CD8-positive, alpha-beta memory T cell (primary cell): ENCODE measurements at regions not wholly inside any gene's neighbourhood (a gene's known extent, or its start where the extent isn't known, plus 50 kb on each side); places are given as distances from the start of the nearest gene placed in this dataset.
A peak's percentile ranks its signal among the peaks of the same experiment; 100 is the strongest.

Experiments
- CTCF ChIA-PET: fragments of 350-600 bp; sonication (Branson Sonifier 250); formaldehyde crosslinking; loops from one replicate; lab custom pipeline; 2021; ENCODE audit warnings: antibody characterized with exemption; lab: Charles Lee
- POLR2A ChIA-PET: fragments of 350-600 bp; sonication (Branson Sonifier 250); formaldehyde crosslinking; loops from one replicate; lab custom pipeline; 2021; ENCODE audit warnings: antibody characterized with exemption; lab: Charles Lee
- DNase-seq, 5 donors: peaks; one replicate each; pipeline versions ENCODE4 v3.0.0 to v3.0.0-alpha.2; 2020 to 2022; ENCODE audit warnings: mixed read lengths in 1 of 5
- H3K27ac ChIP-seq: one replicate; pipeline ENCODE4 v1.7.0; 2013; ENCODE audit warnings: low read depth, mild to moderate bottlenecking, low read length, moderate library complexity
- H3K27me3 ChIP-seq: 2 replicates; pipeline ENCODE4 v1.7.0; 2013; ENCODE audit warnings: low read length, mild to moderate bottlenecking; ENCODE audit not compliant: insufficient read depth, poor library complexity, severe bottlenecking
- H3K36me3 ChIP-seq: 2 replicates; pipeline ENCODE4 v1.7.0; 2013; ENCODE audit warnings: mild to moderate bottlenecking, low read length, moderate library complexity; ENCODE audit not compliant: insufficient read depth
- H3K4me1 ChIP-seq: 2 replicates; pipeline ENCODE4 v1.7.0; 2013; ENCODE audit warnings: mild to moderate bottlenecking, low read length, moderate library complexity; ENCODE audit not compliant: insufficient read depth
- H3K4me3 ChIP-seq: 2 replicates; pipeline ENCODE4 v1.7.0; 2013; ENCODE audit warnings: mild to moderate bottlenecking, low read length
- H3K9me3 ChIP-seq: 2 replicates; pipeline ENCODE4 v1.7.0; 2013; ENCODE audit warnings: mild to moderate bottlenecking, low read length
- H3K27ac Mint-ChIP-seq, 8 donors: one replicate each; pipeline ENCODE4 v1.8.0; 2020 to 2021; ENCODE audit warnings: mixed read lengths in 8 of 8, mild to moderate bottlenecking in 6 of 8, inconsistent platforms in 3 of 8, moderate library complexity in 3 of 8
- H3K27me3 Mint-ChIP-seq, 2 donors: one replicate each; pipeline ENCODE4 v1.8.0; 2020 to 2021; ENCODE audit warnings: mixed read lengths in 2 of 2, mild to moderate bottlenecking in 1 of 2, moderate library complexity in 1 of 2
- H3K36me3 Mint-ChIP-seq, 3 donors: one replicate each; pipeline ENCODE4 v1.8.0; 2020 to 2021; ENCODE audit warnings: mixed read lengths in 3 of 3, inconsistent platforms in 1 of 3, mild to moderate bottlenecking in 1 of 3
- H3K4me1 Mint-ChIP-seq, 3 donors: one replicate each; pipeline ENCODE4 v1.8.0; 2020 to 2021; ENCODE audit warnings: mixed read lengths in 3 of 3, inconsistent platforms in 1 of 3, mild to moderate bottlenecking in 1 of 3
- H3K4me3 Mint-ChIP-seq, 7 donors: one replicate each; pipeline ENCODE4 v1.8.0; 2020 to 2021; ENCODE audit warnings: mixed read lengths in 7 of 7, mild to moderate bottlenecking in 6 of 7, moderate library complexity in 4 of 7, inconsistent platforms in 2 of 7
- H3K9me3 Mint-ChIP-seq, 5 donors: one replicate each; pipeline ENCODE4 v1.8.0; 2020 to 2022; ENCODE audit warnings: mixed read lengths in 5 of 5, mild to moderate bottlenecking in 3 of 5, moderate library complexity in 2 of 5, inconsistent platforms in 1 of 5

GRCh38 chr6:91608428-91608827 is 1021.6 kb upstream of the MAP3K7 start:
- DNase-seq = no peak
- Mint-ChIP-seq H3K27me3 (no peaks in the 10 kb centered on the region), H3K4me1 (no peaks in the 10 kb centered on the region), H3K27ac (peak overlapping the region in 1 of 8 donors; percentile 27), H3K9me3 (peaks cover 2 to 10% (median 3%) of the 10 kb centered on the region in 5 donors), H3K36me3 (no peaks in the 10 kb centered on the region), H3K4me3 (no peak overlapping the region)
- Histone ChIP-seq H3K4me3 (no peak overlapping the region), H3K4me1 (no peaks in the 10 kb centered on the region), H3K27me3 (no peaks in the 10 kb centered on the region), H3K36me3 (no peaks in the 10 kb centered on the region), H3K9me3 (no peaks in the 10 kb centered on the region), H3K27ac (no peak overlapping the region)
- ChIA-PET POLR2A (no interaction called here), CTCF (no interaction called here)

- no peaks in the 10 kb centered on the region for H3K27me3 ChIP-seq
- ChIA-PET POLR2A (no interaction called here), CTCF (no interaction called here)
- H3K36me3 ChIP-seq = no peaks in the 10 kb centered on the region
- Mint-ChIP-seq H3K27me3 (no peaks in the 10 kb centered on the region), H3K4me1 (no peaks in the 10 kb centered on the region), H3K4me3 (no peak overlapping the region), H3K36me3 (no peaks in the 10 kb centered on the region), H3K9me3 (peaks cover 2 to 10% (median 3%) of the 10 kb centered on the region in 5 donors), H3K27ac (peak overlapping the region in 1 of 8 donors; percentile 34)
- H3K27ac ChIP-seq = no peak overlapping the region
- H3K9me3 ChIP-seq = no peaks in the 10 kb centered on the region
- no peak for DNase-seq
- H3K4me1 ChIP-seq = no peaks in the 10 kb centered on the region
- no peak overlapping the region for H3K4me3 ChIP-seq
Measured at GRCh38 chr6:91606148-91606901, 1019.5 kb upstream of the MAP3K7 start.

GRCh38 chr6:91600561-91600960 is 1013.7 kb upstream of the MAP3K7 start:
- H3K27me3 Mint-ChIP-seq = no peaks in the 10 kb centered on the region
- H3K4me1 Mint-ChIP-seq = no peaks in the 10 kb centered on the region
- ChIA-PET CTCF (no interaction called here), POLR2A (no interaction called here)
- no peaks in the 10 kb centered on the region for H3K27me3 ChIP-seq
- no peaks in the 10 kb centered on the region for H3K9me3 ChIP-seq
- H3K9me3 Mint-ChIP-seq = peaks cover 0 to 10% (median 0%) of the 10 kb centered on the region in 5 donors
- H3K36me3 Mint-ChIP-seq = no peaks in the 10 kb centered on the region
- no peaks in the 10 kb centered on the region for H3K4me1 ChIP-seq
- H3K27ac Mint-ChIP-seq = no peak overlapping the region
- no peak for DNase-seq
- H3K4me3 ChIP-seq = no peak overlapping the region
- H3K36me3 ChIP-seq = no peaks in the 10 kb centered on the region
- H3K4me3 Mint-ChIP-seq = no peak overlapping the region
- H3K27ac ChIP-seq = no peak overlapping the region

GRCh38 chr6:91590191-91590590 is 1003.3 kb upstream of the MAP3K7 start:
- Histone ChIP-seq H3K4me3 (no peak overlapping the region), H3K27me3 (no peaks in the 10 kb centered on the region), H3K36me3 (no peaks in the 10 kb centered on the region), H3K27ac (no peak overlapping the region), H3K9me3 (no peaks in the 10 kb centered on the region), H3K4me1 (no peaks in the 10 kb centered on the region)
- peaks cover 4 to 25% (median 12%) of the 10 kb centered on the region in 5 donors for H3K9me3 Mint-ChIP-seq
- H3K4me1 Mint-ChIP-seq = no peaks in the 10 kb centered on the region
- no peaks in the 10 kb centered on the region for H3K36me3 Mint-ChIP-seq
- H3K4me3 Mint-ChIP-seq = no peak overlapping the region
- H3K27ac Mint-ChIP-seq = no peak overlapping the region
- POLR2A ChIA-PET = no interaction called here
- DNase-seq = no peak
- H3K27me3 Mint-ChIP-seq = no peaks in the 10 kb centered on the region
- CTCF ChIA-PET = no interaction called here

GRCh38 chr6:91580635-91581034 is 993.8 kb upstream of the MAP3K7 start:
- H3K4me3 Mint-ChIP-seq = no peak overlapping the region
- POLR2A ChIA-PET = no interaction called here

GRCh38 chr6:91575032-91575431 is 988.2 kb upstream of the MAP3K7 start:
- no peak for DNase-seq
- H3K4me1 Mint-ChIP-seq = no peaks in the 10 kb centered on the region

More at GRCh38 chr6:91580635-91581034, 993.8 kb upstream of the MAP3K7 start:
- Mint-ChIP-seq H3K9me3 (peaks cover 0 to 8% (median 3%) of the 10 kb centered on the region in 5 donors), H3K36me3 (no peaks in the 10 kb centered on the region), H3K27ac (no peak overlapping the region), H3K4me1 (no peaks in the 10 kb centered on the region), H3K27me3 (no peaks in the 10 kb centered on the region)
- Histone ChIP-seq H3K36me3 (no peaks in the 10 kb centered on the region), H3K4me1 (no peaks in the 10 kb centered on the region), H3K27me3 (no peaks in the 10 kb centered on the region), H3K4me3 (no peak overlapping the region), H3K9me3 (no peaks in the 10 kb centered on the region), H3K27ac (no peak overlapping the region)
- CTCF ChIA-PET = no interaction called here
- DNase-seq = no peak

GRCh38 chr6:91573826-91574416 is 987.0 kb upstream of the MAP3K7 start:
- no peak overlapping the region for H3K4me3 Mint-ChIP-seq
- no peaks in the 10 kb centered on the region for H3K27me3 Mint-ChIP-seq
- no peaks in the 10 kb centered on the region for H3K4me1 ChIP-seq
- H3K27ac Mint-ChIP-seq = no peak overlapping the region
- no peaks in the 10 kb centered on the region for H3K36me3 ChIP-seq
- no peaks in the 10 kb centered on the region for H3K9me3 ChIP-seq
- H3K36me3 Mint-ChIP-seq = no peaks in the 10 kb centered on the region
- peaks cover 0 to 15% (median 6%) of the 10 kb centered on the region in 5 donors for H3K9me3 Mint-ChIP-seq
- H3K4me1 Mint-ChIP-seq = no peaks in the 10 kb centered on the region
- no peaks in the 10 kb centered on the region for H3K27me3 ChIP-seq
- CTCF ChIA-PET = no interaction called here
- H3K27ac ChIP-seq = no peak overlapping the region
- POLR2A ChIA-PET = no interaction called here
- DNase-seq = no peak
- no peak overlapping the region for H3K4me3 ChIP-seq

More at GRCh38 chr6:91575032-91575431, 988.2 kb upstream of the MAP3K7 start:
- no peaks in the 10 kb centered on the region for H3K9me3 ChIP-seq
- no peaks in the 10 kb centered on the region for H3K36me3 Mint-ChIP-seq
- no peaks in the 10 kb centered on the region for H3K36me3 ChIP-seq
- no peaks in the 10 kb centered on the region for H3K4me1 ChIP-seq
- no peaks in the 10 kb centered on the region for H3K27me3 Mint-ChIP-seq
- CTCF ChIA-PET = no interaction called here
- H3K27ac Mint-ChIP-seq = no peak overlapping the region
- no peak overlapping the region for H3K4me3 Mint-ChIP-seq
- no peak overlapping the region for H3K4me3 ChIP-seq
- POLR2A ChIA-PET = no interaction called here
- H3K9me3 Mint-ChIP-seq = peaks cover 3 to 15% (median 6%) of the 10 kb centered on the region in 5 donors
- no peak overlapping the region for H3K27ac ChIP-seq
- no peaks in the 10 kb centered on the region for H3K27me3 ChIP-seq

- no peaks in the 10 kb centered on the region for H3K4me1 ChIP-seq
- H3K36me3 ChIP-seq = no peaks in the 10 kb centered on the region
- H3K4me1 Mint-ChIP-seq = no peaks in the 10 kb centered on the region
- CTCF ChIA-PET = no interaction called here
- no peaks in the 10 kb centered on the region for H3K27me3 ChIP-seq
- no peaks in the 10 kb centered on the region for H3K9me3 ChIP-seq
- no peak overlapping the region for H3K4me3 Mint-ChIP-seq
- no peak overlapping the region for H3K27ac ChIP-seq
- H3K9me3 Mint-ChIP-seq = peaks cover 0 to 15% (median 6%) of the 10 kb centered on the region in 5 donors
- H3K4me3 ChIP-seq = no peak overlapping the region
- no peak overlapping the region for H3K27ac Mint-ChIP-seq
- POLR2A ChIA-PET = no interaction called here
- no peak for DNase-seq
- no peaks in the 10 kb centered on the region for H3K27me3 Mint-ChIP-seq
- H3K36me3 Mint-ChIP-seq = no peaks in the 10 kb centered on the region
Measured at GRCh38 chr6:91572878-91573277, 986.0 kb upstream of the MAP3K7 start.
